K562 (cell line): ENCODE measurements at regions not wholly inside any gene's neighbourhood (a gene's known extent, or its start where the extent isn't known, plus 50 kb on each side); places are given as distances from the start of the nearest gene placed in this dataset.

Experiments
- ATAC-seq: fragments of 200-7000 bp; cut with Tn5 transposase; 3 replicates; pipeline ENCODE4 v1.9.1; 2020; ENCODE audit warnings: moderate library complexity
- BruUV-seq: library from RNA; stranded (reverse); fragments of 400-500 nt; replicated peaks from 2 replicates; lab custom pipeline; 2021; lab: Mats Ljungman, UMichigan
- CTCF ChIA-PET: fragments of 300-600 bp; formaldehyde crosslinking; extraction: SDS; loops from one replicate; lab custom pipeline; 2021; ENCODE audit warnings: low intra/inter-chr PET ratio; lab: Yijun Ruan, JAX
- POLR2A ChIA-PET: fragments of 300-600, 350-650 bp; sonication (Branson Sonifier 250); formaldehyde crosslinking; extraction: SDS; loops from one replicate; lab custom pipeline; 2021; ENCODE audit warnings: antibody characterized with exemption, inconsistent platforms; lab: Yijun Ruan, JAX
- DNase-seq, 4 experiments: peaks; one replicate each; pipeline versions ENCODE4 v3.0.0 to v3.0.0-alpha.2; 2011 to 2018; ENCODE audit warnings: low spot score in 3 of 4, mixed read lengths in 3 of 4; ENCODE audit errors: extremely low read depth in 1 of 4
- FAIRE-seq: peaks from 2 replicates; lab custom pipeline; 2011; peaks lifted over from hg19 to GRCh38; lab: Jason Lieb, UNC
- H2AFZ ChIP-seq: 2 replicates; pipeline ENCODE4 v1.6.0; 2011; ENCODE audit warnings: low read depth, low read length, control low read depth, inconsistent platforms
- H3K27ac ChIP-seq: fragments of 200-600 bp; 3 replicates; pipeline ENCODE4 v1.8.0; 2011; ENCODE audit warnings: low read depth, mild to moderate bottlenecking, control low read depth, inconsistent platforms, low read length, moderate library complexity, mixed read lengths; ENCODE audit errors: extremely low read depth
- H3K27me3 ChIP-seq, 2 experiments: fragments of 300-600 bp in 1 of 2; 2 replicates in 1 of 2; 3 replicates in 1 of 2; pipeline versions ENCODE4 v1.6.0 to v1.8.0; 2011; ENCODE audit warnings: inconsistent platforms in 2 of 2, low read length in 2 of 2, mild to moderate bottlenecking in 1 of 2, mixed read lengths in 1 of 2, moderate library complexity in 1 of 2; ENCODE audit not compliant: control insufficient read depth in 2 of 2, insufficient read depth in 2 of 2
- H3K36me3 ChIP-seq: fragments of 300-600 bp; 3 replicates; pipeline ENCODE4 v1.8.0; 2011; ENCODE audit warnings: mild to moderate bottlenecking, low read length, inconsistent platforms; ENCODE audit not compliant: control insufficient read depth, insufficient read depth
- H3K4me1 ChIP-seq, 2 experiments: fragments of 200-600 bp in 1 of 2; replicated peaks in 1 of 2; 2 replicates in 1 of 2; 3 replicates in 1 of 2; pipeline versions ENCODE4 v1.5.1 to v1.8.0; 2011; ENCODE audit warnings: inconsistent platforms in 2 of 2, low read length in 2 of 2, mild to moderate bottlenecking in 1 of 2, mixed read lengths in 1 of 2, moderate library complexity in 1 of 2; ENCODE audit not compliant: control insufficient read depth in 2 of 2, insufficient read depth in 2 of 2
- H3K4me2 ChIP-seq: 2 replicates; pipeline ENCODE4 v1.6.1; 2011; ENCODE audit warnings: low read length, control low read depth, inconsistent platforms, mixed read lengths; ENCODE audit not compliant: insufficient read depth
- H3K4me3 ChIP-seq: fragments of 200-600 bp; sonication (generic), shearing (Covaris generic); 2 replicates; pipeline ENCODE4 v1.5.1; 2016; ENCODE audit warnings: control low read depth, inconsistent platforms
- H3K79me2 ChIP-seq: fragments of 200-600 bp; 3 replicates; pipeline ENCODE4 v1.8.0; 2011; ENCODE audit warnings: low read length, inconsistent platforms; ENCODE audit not compliant: control insufficient read depth, insufficient read depth
- H3K9ac ChIP-seq, 2 experiments: 2 replicates each; pipeline versions ENCODE4 v1.6.0 to v1.6.1; 2011; ENCODE audit warnings: low read depth in 2 of 2, low read length in 2 of 2, control low read depth in 1 of 2, inconsistent platforms in 1 of 2, mild to moderate bottlenecking in 1 of 2, mixed read lengths in 1 of 2; ENCODE audit not compliant: insufficient read depth in 1 of 2
- H3K9me1 ChIP-seq: one replicate; pipeline ENCODE4 v1.6.0; 2011; ENCODE audit warnings: inconsistent platforms, mild to moderate bottlenecking, low read length, moderate library complexity; ENCODE audit not compliant: control insufficient read depth, insufficient read depth
- H3K9me3 ChIP-seq: replicated peaks from 2 replicates; pipeline ENCODE4 v1.5.1; 2011; ENCODE audit warnings: low read depth, low read length, inconsistent platforms; ENCODE audit not compliant: control insufficient read depth, insufficient read depth
- H4K20me1 ChIP-seq: replicated peaks from 2 replicates; pipeline ENCODE4 v1.6.1; 2011; ENCODE audit warnings: low read length, inconsistent platforms, mixed read lengths; ENCODE audit not compliant: control insufficient read depth, insufficient read depth
- CTBP1 ChIP-seq: fragments of 450-650 bp; IDR thresholded peaks from 2 replicates; pipeline ENCODE4 v1.6.1; 2016; ENCODE audit warnings: borderline replicate concordance
- TCF7 ChIP-seq: sonication (generic); IDR thresholded peaks from 2 replicates; pipeline ENCODE4 v1.6.1; 2016; ENCODE audit warnings: antibody characterized with exemption, borderline replicate concordance
- WGBS: fragments of 100-300 bp; shearing (Covaris generic); methylation state at CpG from one replicate; pipeline ENCODE4 v1.1.6; 2016; ENCODE audit warnings: low coverage, mixed read lengths; ENCODE audit not compliant: insufficient coverage; ENCODE audit errors: missing lambda C conversion rate; 5-methylcytosine and 5-hydroxymethylcytosine counted together
- in situ Hi-C: fragments of 300-500 bp; cut with MboI; formaldehyde crosslinking; loops from 4 replicates; pipeline ENCODE4 v1.15.0; 2018; ENCODE audit warnings: inconsistent platforms, mixed read lengths
- intact Hi-C: fragments of 100-400 bp; cut with micrococcal nuclease; formaldehyde crosslinking; loops from 2 replicates; pipeline ENCODE4 v1.14.2; 2022
- TF ChIP-seq, protein P1 (sequence below): fragments of 450-650 bp; formaldehyde crosslinking; conservative IDR thresholded peaks from 2 replicates; pipeline ENCODE4 v1.4.0; 2022; ENCODE audit warnings: mild to moderate bottlenecking, missing genetic modification characterization
- TF ChIP-seq, protein P2 (sequence below): sonication (generic); formaldehyde crosslinking; IDR thresholded peaks from 2 replicates; pipeline ENCODE4 v1.8.1; 2023; ENCODE audit warnings: mild to moderate bottlenecking, missing genetic modification reagents
- TF ChIP-seq, protein P3 (sequence below): sonication (generic); formaldehyde crosslinking; IDR thresholded peaks from 2 replicates; pipeline ENCODE4 v1.5.0; 2020; ENCODE audit warnings: missing genetic modification reagents

DNA sequence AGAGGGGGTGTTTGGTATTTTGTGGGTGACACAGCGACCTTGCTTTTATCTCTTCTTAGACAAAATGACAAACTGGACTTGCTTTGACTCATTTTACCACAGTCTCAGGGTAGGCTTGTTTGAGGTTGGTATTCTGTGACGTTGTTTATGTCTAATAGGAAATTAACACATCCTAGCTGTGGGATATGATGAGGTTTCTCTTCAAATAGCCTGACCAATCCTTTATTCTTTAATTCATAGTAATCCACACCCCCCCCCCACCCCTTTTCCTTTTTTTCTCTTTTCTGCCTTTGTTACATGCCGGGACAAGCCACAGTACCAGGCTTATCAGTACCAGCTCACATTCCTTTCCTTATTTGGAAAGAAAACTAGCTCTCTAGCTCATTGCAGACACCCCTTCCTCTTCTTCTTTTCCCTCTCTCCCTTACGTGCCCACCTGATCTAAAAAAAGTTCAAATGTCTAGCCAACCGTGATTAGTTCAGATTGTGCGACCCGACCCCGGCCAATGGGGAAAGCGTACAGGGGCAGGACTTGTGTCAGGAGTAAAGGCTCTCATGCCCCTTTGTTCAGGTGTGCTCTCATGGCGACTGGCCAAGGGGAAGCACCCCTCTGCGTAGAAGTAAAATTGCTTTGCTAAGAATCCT, 52.2 kb upstream of the PTPRM start:
- POLR2A ChIA-PET, result no interaction called here
- in situ Hi-C loops, result no loop called here
- WGBS, result 0% methylated on average over 11 of the region's 11 CpGs

DNA sequence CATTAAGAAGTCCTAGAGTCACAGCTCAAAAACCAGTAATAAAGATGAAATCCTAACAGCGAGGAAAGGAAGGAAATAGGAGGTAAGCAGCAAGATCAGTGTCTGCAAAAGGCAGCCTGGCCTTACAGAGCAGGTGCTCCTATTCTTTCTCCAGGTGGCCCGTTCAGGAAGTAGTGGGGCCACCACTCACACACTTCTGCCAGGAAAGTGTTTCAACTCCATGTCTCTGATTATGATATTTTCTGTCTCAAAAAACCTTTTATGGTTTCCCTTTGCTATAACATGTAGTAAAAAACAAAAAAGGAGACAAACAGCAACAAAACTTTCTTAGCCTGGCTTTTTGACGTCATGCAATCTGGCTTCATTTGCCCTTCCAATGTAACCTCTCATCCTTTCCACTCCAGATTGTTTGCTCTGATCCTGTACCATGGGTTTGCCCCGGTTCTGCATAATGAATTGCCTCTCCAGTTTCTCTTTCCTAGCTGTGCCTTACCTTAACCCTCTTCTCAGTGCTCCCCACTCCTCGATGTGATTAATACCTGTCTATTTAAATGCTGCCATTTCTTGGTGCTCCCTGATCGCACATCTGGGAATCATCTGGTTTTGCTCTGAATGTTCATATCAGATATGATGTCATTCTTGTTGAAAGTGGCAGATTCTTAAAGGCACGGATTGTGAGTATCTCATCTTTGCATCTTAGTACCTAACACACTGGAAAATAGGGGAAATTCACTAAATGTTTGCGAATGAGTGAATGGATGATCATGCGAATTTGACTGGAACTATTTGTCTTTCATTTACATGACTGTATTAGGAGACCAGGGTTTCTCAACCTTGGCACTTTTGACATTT, 50.6 kb upstream of the PTPRM start:
- 3% methylated on average over 9 of the region's 9 CpGs for WGBS
- DNase-seq (no peak), ATAC-seq (no peak), FAIRE-seq (no peak)
- H3K4me3 ChIP-seq, result no peak overlapping the region
- in situ Hi-C loops, result no loop called here
- BruUV-seq, result no TSS peak
- no peak overlapping the region for H2AFZ ChIP-seq
- H3K27ac ChIP-seq, result no peak overlapping the region
- no peak overlapping the region for H3K4me2 ChIP-seq
- no peaks in the 10 kb centered on the region for H3K36me3 ChIP-seq
- POLR2A ChIA-PET, result no interaction called here
- no peaks in the 10 kb centered on the region for H3K4me1 ChIP-seq
- H3K9ac ChIP-seq, result no peak overlapping the region
- no peaks in the 10 kb centered on the region for H3K9me1 ChIP-seq
- CTCF ChIA-PET, result no interaction called here
- 0 out of 2 replicates have a peak, but pooled peaks cover 2% of the 10 kb centered on the region for H4K20me1 ChIP-seq
- H3K9me3 ChIP-seq, result no peaks in the 10 kb centered on the region
- no peaks in the 10 kb centered on the region for H3K79me2 ChIP-seq
- peaks cover 0 to 4% of the 10 kb centered on the region in 2 experiments; a peak in 3 of 5 replicates for H3K27me3 ChIP-seq
- intact Hi-C loops, result no loop called here
- TF ChIP-seq, protein P1, sequence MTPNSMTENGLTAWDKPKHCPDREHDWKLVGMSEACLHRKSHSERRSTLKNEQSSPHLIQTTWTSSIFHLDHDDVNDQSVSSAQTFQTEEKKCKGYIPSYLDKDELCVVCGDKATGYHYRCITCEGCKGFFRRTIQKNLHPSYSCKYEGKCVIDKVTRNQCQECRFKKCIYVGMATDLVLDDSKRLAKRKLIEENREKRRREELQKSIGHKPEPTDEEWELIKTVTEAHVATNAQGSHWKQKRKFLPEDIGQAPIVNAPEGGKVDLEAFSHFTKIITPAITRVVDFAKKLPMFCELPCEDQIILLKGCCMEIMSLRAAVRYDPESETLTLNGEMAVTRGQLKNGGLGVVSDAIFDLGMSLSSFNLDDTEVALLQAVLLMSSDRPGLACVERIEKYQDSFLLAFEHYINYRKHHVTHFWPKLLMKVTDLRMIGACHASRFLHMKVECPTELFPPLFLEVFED (CRISPR knock-in tag), result no peak
- no peak for TF ChIP-seq TCF7
- TF ChIP-seq, protein P2, sequence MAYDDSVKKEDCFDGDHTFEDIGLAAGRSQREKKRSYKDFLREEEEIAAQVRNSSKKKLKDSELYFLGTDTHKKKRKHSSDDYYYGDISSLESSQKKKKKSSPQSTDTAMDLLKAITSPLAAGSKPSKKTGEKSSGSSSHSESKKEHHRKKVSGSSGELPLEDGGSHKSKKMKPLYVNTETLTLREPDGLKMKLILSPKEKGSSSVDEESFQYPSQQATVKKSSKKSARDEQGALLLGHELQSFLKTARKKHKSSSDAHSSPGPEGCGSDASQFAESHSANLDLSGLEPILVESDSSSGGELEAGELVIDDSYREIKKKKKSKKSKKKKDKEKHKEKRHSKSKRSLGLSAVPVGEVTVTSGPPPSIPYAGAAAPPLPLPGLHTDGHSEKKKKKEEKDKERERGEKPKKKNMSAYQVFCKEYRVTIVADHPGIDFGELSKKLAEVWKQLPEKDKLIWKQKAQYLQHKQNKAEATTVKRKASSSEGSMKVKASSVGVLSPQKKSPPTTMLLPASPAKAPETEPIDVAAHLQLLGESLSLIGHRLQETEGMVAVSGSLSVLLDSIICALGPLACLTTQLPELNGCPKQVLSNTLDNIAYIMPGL (CRISPR knock-in tag), result no peak
- TF ChIP-seq CTBP1, result no peak

More for the DNA sequence above, 52.2 kb upstream of the PTPRM start:
- H4K20me1 ChIP-seq, result 0 out of 2 replicates have a peak, but pooled peaks cover 2% of the 10 kb centered on the region
- no peak overlapping the region for H3K9ac ChIP-seq
- H3K9me3 ChIP-seq, result no peaks in the 10 kb centered on the region
- TF ChIP-seq, protein P3, sequence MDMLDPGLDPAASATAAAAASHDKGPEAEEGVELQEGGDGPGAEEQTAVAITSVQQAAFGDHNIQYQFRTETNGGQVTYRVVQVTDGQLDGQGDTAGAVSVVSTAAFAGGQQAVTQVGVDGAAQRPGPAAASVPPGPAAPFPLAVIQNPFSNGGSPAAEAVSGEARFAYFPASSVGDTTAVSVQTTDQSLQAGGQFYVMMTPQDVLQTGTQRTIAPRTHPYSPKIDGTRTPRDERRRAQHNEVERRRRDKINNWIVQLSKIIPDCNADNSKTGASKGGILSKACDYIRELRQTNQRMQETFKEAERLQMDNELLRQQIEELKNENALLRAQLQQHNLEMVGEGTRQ, result no peak
- FAIRE-seq (no peak), DNase-seq (no peak), ATAC-seq (no peak)
- H3K79me2 ChIP-seq, result no peaks in the 10 kb centered on the region
- H3K4me2 ChIP-seq, result no peak overlapping the region
- H3K27me3 ChIP-seq, result no peaks in the 10 kb centered on the region; a peak in 1 of 5 replicates
- H3K9me1 ChIP-seq, result no peaks in the 10 kb centered on the region
- no peak overlapping the region for H2AFZ ChIP-seq
- CTCF ChIA-PET, result no interaction called here
- no peak overlapping the region for H3K4me3 ChIP-seq
- BruUV-seq, result no TSS peak
- no peaks in the 10 kb centered on the region for H3K4me1 ChIP-seq
- H3K36me3 ChIP-seq, result no peaks in the 10 kb centered on the region
- H3K27ac ChIP-seq, result no peak overlapping the region
- intact Hi-C loops, result no loop called here
